K562 (cell line): ENCODE measurements at regions not wholly inside any gene's neighbourhood (a gene's known extent, or its start where the extent isn't known, plus 50 kb on each side); places are given as distances from the start of the nearest gene placed in this dataset.

Experiments used
- ATAC-seq: fragments of 200-7000 bp; cut with Tn5 transposase; 3 replicates; pipeline ENCODE4 v1.9.1; 2020; ENCODE audit warnings: moderate library complexity
- BruUV-seq: library from RNA; stranded (reverse); fragments of 400-500 nt; replicated peaks from 2 replicates; lab custom pipeline; 2021; lab: Mats Ljungman, UMichigan
- CTCF ChIA-PET: fragments of 300-600 bp; formaldehyde crosslinking; extraction: SDS; loops from one replicate; lab custom pipeline; 2021; ENCODE audit warnings: low intra/inter-chr PET ratio; lab: Yijun Ruan, JAX
- POLR2A ChIA-PET: fragments of 300-600, 350-650 bp; sonication (Branson Sonifier 250); formaldehyde crosslinking; extraction: SDS; loops from one replicate; lab custom pipeline; 2021; ENCODE audit warnings: antibody characterized with exemption, inconsistent platforms; lab: Yijun Ruan, JAX
- DNase-seq, 4 experiments: peaks; one replicate each; pipeline versions ENCODE4 v3.0.0 to v3.0.0-alpha.2; 2011 to 2018; ENCODE audit warnings: low spot score in 3 of 4, mixed read lengths in 3 of 4; ENCODE audit errors: extremely low read depth in 1 of 4
- FAIRE-seq: peaks from 2 replicates; lab custom pipeline; 2011; peaks lifted over from hg19 to GRCh38; lab: Jason Lieb, UNC
- H2AFZ ChIP-seq: 2 replicates; pipeline ENCODE4 v1.6.0; 2011; ENCODE audit warnings: low read depth, low read length, control low read depth, inconsistent platforms
- H3K27ac ChIP-seq: fragments of 200-600 bp; 3 replicates; pipeline ENCODE4 v1.8.0; 2011; ENCODE audit warnings: low read depth, mild to moderate bottlenecking, control low read depth, inconsistent platforms, low read length, moderate library complexity, mixed read lengths; ENCODE audit errors: extremely low read depth
- H3K27me3 ChIP-seq, 2 experiments: fragments of 300-600 bp in 1 of 2; 2 replicates in 1 of 2; 3 replicates in 1 of 2; pipeline versions ENCODE4 v1.6.0 to v1.8.0; 2011; ENCODE audit warnings: inconsistent platforms in 2 of 2, low read length in 2 of 2, mild to moderate bottlenecking in 1 of 2, mixed read lengths in 1 of 2, moderate library complexity in 1 of 2; ENCODE audit not compliant: control insufficient read depth in 2 of 2, insufficient read depth in 2 of 2
- H3K36me3 ChIP-seq: fragments of 300-600 bp; 3 replicates; pipeline ENCODE4 v1.8.0; 2011; ENCODE audit warnings: mild to moderate bottlenecking, low read length, inconsistent platforms; ENCODE audit not compliant: control insufficient read depth, insufficient read depth
- H3K4me1 ChIP-seq, 2 experiments: fragments of 200-600 bp in 1 of 2; replicated peaks in 1 of 2; 2 replicates in 1 of 2; 3 replicates in 1 of 2; pipeline versions ENCODE4 v1.5.1 to v1.8.0; 2011; ENCODE audit warnings: inconsistent platforms in 2 of 2, low read length in 2 of 2, mild to moderate bottlenecking in 1 of 2, mixed read lengths in 1 of 2, moderate library complexity in 1 of 2; ENCODE audit not compliant: control insufficient read depth in 2 of 2, insufficient read depth in 2 of 2
- H3K4me2 ChIP-seq: 2 replicates; pipeline ENCODE4 v1.6.1; 2011; ENCODE audit warnings: low read length, control low read depth, inconsistent platforms, mixed read lengths; ENCODE audit not compliant: insufficient read depth
- H3K4me3 ChIP-seq: fragments of 200-600 bp; sonication (generic), shearing (Covaris generic); 2 replicates; pipeline ENCODE4 v1.5.1; 2016; ENCODE audit warnings: control low read depth, inconsistent platforms
- H3K79me2 ChIP-seq: fragments of 200-600 bp; 3 replicates; pipeline ENCODE4 v1.8.0; 2011; ENCODE audit warnings: low read length, inconsistent platforms; ENCODE audit not compliant: control insufficient read depth, insufficient read depth
- H3K9ac ChIP-seq, 2 experiments: 2 replicates each; pipeline versions ENCODE4 v1.6.0 to v1.6.1; 2011; ENCODE audit warnings: low read depth in 2 of 2, low read length in 2 of 2, control low read depth in 1 of 2, inconsistent platforms in 1 of 2, mild to moderate bottlenecking in 1 of 2, mixed read lengths in 1 of 2; ENCODE audit not compliant: insufficient read depth in 1 of 2
- H3K9me1 ChIP-seq: one replicate; pipeline ENCODE4 v1.6.0; 2011; ENCODE audit warnings: inconsistent platforms, mild to moderate bottlenecking, low read length, moderate library complexity; ENCODE audit not compliant: control insufficient read depth, insufficient read depth
- H3K9me3 ChIP-seq: replicated peaks from 2 replicates; pipeline ENCODE4 v1.5.1; 2011; ENCODE audit warnings: low read depth, low read length, inconsistent platforms; ENCODE audit not compliant: control insufficient read depth, insufficient read depth
- H4K20me1 ChIP-seq: replicated peaks from 2 replicates; pipeline ENCODE4 v1.6.1; 2011; ENCODE audit warnings: low read length, inconsistent platforms, mixed read lengths; ENCODE audit not compliant: control insufficient read depth, insufficient read depth
- CHD4 ChIP-seq: fragments of 200-600 bp; sonication (generic); IDR thresholded peaks from 3 replicates; pipeline ENCODE4 v1.6.1; 2012; ENCODE audit warnings: low read depth, mild to moderate bottlenecking, mixed read lengths, low read length, inconsistent platforms; ENCODE audit not compliant: insufficient read depth, insufficient replicate concordance, poor library complexity, severe bottlenecking
- CTBP1 ChIP-seq: fragments of 450-650 bp; IDR thresholded peaks from 2 replicates; pipeline ENCODE4 v1.6.1; 2016; ENCODE audit warnings: borderline replicate concordance
- DMBX1 ChIP-seq: fragments of 250-450 bp; sonication (Bioruptor Pico); IDR thresholded peaks from 2 replicates; pipeline ENCODE4 v1.8.0; 2022; ENCODE audit warnings: inconsistent platforms, mild to moderate bottlenecking, moderate library complexity, borderline replicate concordance
- FOXA1 ChIP-seq: fragments of 450-650 bp; IDR thresholded peaks from 2 replicates; pipeline ENCODE4 v1.6.1; 2016; ENCODE audit warnings: mild to moderate bottlenecking, borderline replicate concordance
- GTF2A2 ChIP-seq: IDR thresholded peaks from 2 replicates; pipeline ENCODE4 v1.6.1; 2016; ENCODE audit warnings: mild to moderate bottlenecking, missing genetic modification characterization, missing compliant biosample characterization
- KLF6 ChIP-seq: fragments of 250-450 bp; sonication (Bioruptor Pico); IDR thresholded peaks from 2 replicates; pipeline ENCODE4 v1.4.0; 2020; ENCODE audit warnings: mild to moderate bottlenecking, moderate library complexity, borderline replicate concordance
- MAFK ChIP-seq: IDR thresholded peaks from 2 replicates; pipeline ENCODE4 v1.6.1; 2011; ENCODE audit warnings: low read length, improper control_type of control experiment
- TAF15 ChIP-seq: fragments of 200-400 bp; formaldehyde crosslinking; IDR thresholded peaks from 2 replicates; pipeline ENCODE4 v1.6.1; 2017; ENCODE audit warnings: mild to moderate bottlenecking, low read depth, low read length, moderate library complexity
- ZNF12 ChIP-seq: sonication (generic); formaldehyde crosslinking; IDR thresholded peaks from 2 replicates; pipeline ENCODE4 v1.4.0; 2020; ENCODE audit warnings: mild to moderate bottlenecking, missing genetic modification reagents
- ZNF282 ChIP-seq: sonication (generic); formaldehyde crosslinking; IDR thresholded peaks from 2 replicates; pipeline ENCODE4 v1.8.1; 2023; ENCODE audit warnings: missing genetic modification reagents
- WGBS: fragments of 100-300 bp; shearing (Covaris generic); methylation state at CpG from one replicate; pipeline ENCODE4 v1.1.6; 2016; ENCODE audit warnings: low coverage, mixed read lengths; ENCODE audit not compliant: insufficient coverage; ENCODE audit errors: missing lambda C conversion rate; 5-methylcytosine and 5-hydroxymethylcytosine counted together
- in situ Hi-C: fragments of 300-500 bp; cut with MboI; formaldehyde crosslinking; loops from 4 replicates; pipeline ENCODE4 v1.15.0; 2018; ENCODE audit warnings: inconsistent platforms, mixed read lengths
- intact Hi-C: fragments of 100-400 bp; cut with micrococcal nuclease; formaldehyde crosslinking; loops from 2 replicates; pipeline ENCODE4 v1.14.2; 2022
- TF ChIP-seq, protein P1 (sequence below): IDR thresholded peaks from 2 replicates; pipeline ENCODE4 v1.6.1; 2012; ENCODE audit warnings: low read depth, low read length, improper control_type of control experiment, borderline replicate concordance

GRCh38 chr10:130812381-130813148, 499.0 kb downstream of the TCERG1L start:
- POLR2A ChIA-PET, result no interaction called here
- no peaks in the 10 kb centered on the region for H3K79me2 ChIP-seq
- no peaks in the 10 kb centered on the region for H3K36me3 ChIP-seq
- H3K4me1 ChIP-seq, result no peaks in the 10 kb centered on the region
- H3K9me3 ChIP-seq, result no peaks in the 10 kb centered on the region
- no peak for TF ChIP-seq KLF6 (CRISPR knock-in tag)
- TF ChIP-seq, protein P1, sequence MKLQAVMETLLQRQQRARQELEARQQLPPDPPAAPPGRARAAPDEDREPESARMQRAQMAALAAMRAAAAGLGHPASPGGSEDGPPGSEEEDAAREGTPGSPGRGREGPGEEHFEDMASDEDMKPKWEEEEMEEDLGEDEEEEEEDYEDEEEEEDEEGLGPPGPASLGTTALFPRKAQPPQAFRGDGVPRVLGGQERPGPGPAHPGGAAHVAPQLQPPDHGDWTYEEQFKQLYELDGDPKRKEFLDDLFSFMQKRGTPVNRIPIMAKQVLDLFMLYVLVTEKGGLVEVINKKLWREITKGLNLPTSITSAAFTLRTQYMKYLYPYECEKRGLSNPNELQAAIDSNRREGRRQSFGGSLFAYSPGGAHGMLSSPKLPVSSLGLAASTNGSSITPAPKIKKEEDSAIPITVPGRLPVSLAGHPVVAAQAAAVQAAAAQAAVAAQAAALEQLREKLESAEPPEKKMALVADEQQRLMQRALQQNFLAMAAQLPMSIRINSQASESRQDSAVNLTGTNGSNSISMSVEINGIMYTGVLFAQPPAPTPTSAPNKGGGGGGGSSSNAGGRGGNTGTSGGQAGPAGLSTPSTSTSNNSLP, result no peak
- TF ChIP-seq ZNF12 (CRISPR knock-in tag), result no peak
- no peak for TF ChIP-seq DMBX1 (CRISPR knock-in tag)
- TF ChIP-seq CHD4, result no peak
- no peak for TF ChIP-seq ZNF282 (CRISPR knock-in tag)
- TF ChIP-seq MAFK, result no peak
- no peak for TF ChIP-seq FOXA1
- TF ChIP-seq GTF2A2 (tag), result no peak
- TF ChIP-seq CTBP1, result no peak
- TF ChIP-seq TAF15, result no peak
- TF ChIP-seq, all 486 proteins: peak for 0
- 3% methylated on average over 12 of the region's 14 CpGs for WGBS
- Histone ChIP-seq H4K20me1 (no peaks in the 10 kb centered on the region), H3K9me1 (no peaks in the 10 kb centered on the region), H3K27ac (no peak overlapping the region), H3K9ac (no peak overlapping the region), H3K27me3 (peaks cover 0 to 8% of the 10 kb centered on the region in 2 experiments; a peak in 1 of 5 replicates), H3K4me2 (no peak overlapping the region), H2AFZ (no peak overlapping the region), H3K4me3 (no peak overlapping the region)
- ATAC-seq, result no peak
- CTCF ChIA-PET, result no interaction called here
- intact Hi-C loops, result no loop called here
- in situ Hi-C loops, result no loop called here
- FAIRE-seq, result no peak
- no peak for DNase-seq
- BruUV-seq, result no TSS peak
